ENCODE measurements at regions not wholly inside any gene's neighbourhood (a gene's known extent, or its start where the extent isn't known, plus 50 kb on each side); places are given as distances from the start of the nearest gene placed in this dataset.
"Not testable (repeated sequence)": the region's sequence is repeated elsewhere in the genome, so short reads cannot be mapped to it uniquely, and the experiment has no call there.

- no peak for DNase-seq (ENCODE audit: low spot score)
Observed at GRCh38 chr15:36177590-36178302, 401.7 kb upstream of the CDIN1 start.

- DNase-seq (ENCODE audit: low spot score): no peak
Observed at GRCh38 chr15:36178303-36178633, 401.2 kb upstream of the CDIN1 start.

- no peak for DNase-seq (ENCODE audit: low spot score)
Observed at GRCh38 chr15:36183201-36183600, 396.2 kb upstream of the CDIN1 start.

- no peak for DNase-seq (ENCODE audit: low spot score)
Observed at GRCh38 chr15:36185438-36185837, 394.0 kb upstream of the CDIN1 start.

- DNase-seq (ENCODE audit: low spot score): no peak
Observed at GRCh38 chr15:36185845-36186244, 393.6 kb upstream of the CDIN1 start.

- DNase-seq (ENCODE audit: low spot score): no peak
Observed at GRCh38 chr15:36186376-36186775, 393.1 kb upstream of the CDIN1 start.

- DNase-seq (ENCODE audit: low spot score): no peak
Observed at GRCh38 chr15:36191459-36191858, 388.0 kb upstream of the CDIN1 start.

GRCh38 chr15:36195361-36196007, 383.9 kb upstream of the CDIN1 start:
- DNase-seq (ENCODE audit: low spot score): not testable (repeated sequence)

GRCh38 chr15:36208868-36209582, 370.4 kb upstream of the CDIN1 start:
- no peak for DNase-seq (ENCODE audit: low spot score)

- DNase-seq (ENCODE audit: low spot score): no peak
Observed at GRCh38 chr15:36210426-36210825, 369.0 kb upstream of the CDIN1 start.

GRCh38 chr15:36218322-36218721, 361.1 kb upstream of the CDIN1 start:
- no peak for DNase-seq (ENCODE audit: low spot score)

GRCh38 chr15:36218991-36219390, 360.4 kb upstream of the CDIN1 start:
- DNase-seq (ENCODE audit: low spot score): no peak

GRCh38 chr15:36221992-36222391, 357.4 kb upstream of the CDIN1 start:
- DNase-seq (ENCODE audit: low spot score): no peak

GRCh38 chr15:36230776-36231175, 348.6 kb upstream of the CDIN1 start:
- DNase-seq (ENCODE audit: low spot score): no peak

GRCh38 chr15:36232491-36232890, 346.9 kb upstream of the CDIN1 start:
- no peak for DNase-seq (ENCODE audit: low spot score)

GRCh38 chr15:36234743-36235142, 344.7 kb upstream of the CDIN1 start:
- no peak for DNase-seq (ENCODE audit: low spot score)

GRCh38 chr15:36235173-36235572, 344.3 kb upstream of the CDIN1 start:
- DNase-seq (ENCODE audit: low spot score): no peak

GRCh38 chr15:36239509-36239908, 339.9 kb upstream of the CDIN1 start:
- no peak for DNase-seq (ENCODE audit: low spot score)

- DNase-seq (ENCODE audit: low spot score): no peak
Observed at GRCh38 chr15:36251450-36251849, 328.0 kb upstream of the CDIN1 start.

- no peak for DNase-seq (ENCODE audit: low spot score)
Observed at GRCh38 chr15:36252146-36252711, 327.2 kb upstream of the CDIN1 start.

GRCh38 chr15:36254426-36254825, 325.0 kb upstream of the CDIN1 start:
- no peak for DNase-seq (ENCODE audit: low spot score)

- DNase-seq (ENCODE audit: low spot score): no peak
Observed at GRCh38 chr15:36256404-36256807, 323.0 kb upstream of the CDIN1 start.

GRCh38 chr15:36263666-36264065, 315.8 kb upstream of the CDIN1 start:
- no peak for DNase-seq (ENCODE audit: low spot score)
